ENCODE measurements at regions not wholly inside any gene's neighbourhood (a gene's known extent, or its start where the extent isn't known, plus 50 kb on each side); places are given as distances from the start of the nearest gene placed in this dataset.

DNA sequence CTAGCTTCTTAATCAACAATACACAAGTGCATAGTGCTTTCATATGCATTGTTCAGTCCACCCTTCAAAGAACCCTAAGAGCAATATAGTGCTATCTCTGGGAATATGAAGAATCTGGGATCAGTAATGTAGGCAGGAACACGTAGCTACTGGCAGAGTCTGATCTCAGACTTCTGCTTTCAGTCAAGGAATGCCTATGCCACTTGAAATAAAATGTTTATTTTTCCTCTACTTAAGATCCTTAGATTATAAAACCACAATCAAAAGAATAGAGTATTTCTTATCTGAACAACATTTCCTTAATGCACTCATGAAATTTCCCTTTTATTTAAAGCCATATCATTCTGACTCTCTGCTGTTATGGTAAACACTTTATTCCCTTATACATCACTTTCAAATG is 1407.8 kb upstream of the C9orf72 start:
- Histone ChIP-seq H3K79me2 (ENCODE audit: control insufficient read depth, insufficient read depth, low read length) (no peaks in the 10 kb centered on the region), H3K4me1 (ENCODE audit: control insufficient read depth, extremely low read depth, insufficient read depth, low read length) (no peaks in the 10 kb centered on the region), H3K36me3 (ENCODE audit: control insufficient read depth in 2 of 2, extremely low read depth in 1 of 2, insufficient read depth in 2 of 2, low read length in 2 of 2) (no peaks in the 10 kb centered on the region), H3K9me3 (replicated peaks; ENCODE audit: control insufficient read depth, insufficient read depth, low read length) (no peaks in the 10 kb centered on the region), H3K4me2 (ENCODE audit: insufficient read depth, low read length) (no peak overlapping the region), H3K9ac (replicated peaks; ENCODE audit: extremely low read depth, insufficient read depth, low read length) (no peak overlapping the region), H3K9me1 (replicated peaks; ENCODE audit: control insufficient read depth, extremely low read depth, insufficient read depth, low read length) (no peaks in the 10 kb centered on the region), H3K27ac (ENCODE audit: insufficient read depth, low read depth, low read length) (no peak overlapping the region), H3K4me3 (replicated peaks in 1 of 3; ENCODE audit: insufficient read depth in 1 of 3, low read depth in 1 of 3, low read length in 3 of 3) (no peak overlapping the region), H2AFZ (ENCODE audit: low read depth, low read length) (no peak overlapping the region), H4K20me1 (replicated peaks; ENCODE audit: control insufficient read depth, extremely low read depth, insufficient read depth, low read length) (no peaks in the 10 kb centered on the region), H3K27me3 (ENCODE audit: control insufficient read depth in 2 of 2, insufficient read depth in 2 of 2, low read length in 2 of 2) (no peaks in the 10 kb centered on the region)
- FAIRE-seq = no peak
- no peak for DNase-seq (ENCODE audit: low read depth, low spot score)
- intact Hi-C loops (cut with micrococcal nuclease) (no loop called here), dilution Hi-C loops (cut with MboI; ENCODE audit: extremely low pct_ligation_motif_present, low sequenced_read_pairs) (no loop called here)
- CTCF ChIA-PET = no interaction called here
- BruUV-seq (replicated peaks) = no TSS peak
- TF ChIP-seq, protein P1, sequence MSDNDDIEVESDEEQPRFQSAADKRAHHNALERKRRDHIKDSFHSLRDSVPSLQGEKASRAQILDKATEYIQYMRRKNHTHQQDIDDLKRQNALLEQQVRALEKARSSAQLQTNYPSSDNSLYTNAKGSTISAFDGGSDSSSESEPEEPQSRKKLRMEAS (IDR thresholded peaks at IDR 0.05; ENCODE audit: insufficient read depth, insufficient read length) = no peak
- TF ChIP-seq GATA2 (IDR thresholded peaks at IDR 0.05; ENCODE audit: insufficient read depth, insufficient read length, low read depth, low read length) (no peak), JUN (IDR thresholded peaks at IDR 0.05; ENCODE audit: borderline replicate concordance, insufficient read depth, insufficient read length, low read depth) (no peak), FOS (IDR thresholded peaks at IDR 0.05; ENCODE audit: borderline replicate concordance, insufficient read depth, low read length) (no peak), EZH2 (IDR thresholded peaks at IDR 0.05; ENCODE audit: borderline replicate concordance, low read depth, low read length, severe bottlenecking) (no peak), POLR2AphosphoS5 (IDR thresholded peaks at IDR 0.05; ENCODE audit: insufficient read depth, low read depth, low read length) (no peak), MYC (IDR thresholded peaks at IDR 0.05; ENCODE audit: low read depth, low read length) (no peak), POLR2A (IDR thresholded peaks at IDR 0.05; ENCODE audit: low read depth, low read length) (no peak), CTCF (IDR thresholded peaks at IDR 0.05; ENCODE audit: extremely low read depth in 1 of 2, insufficient read depth in 1 of 2, low read depth in 1 of 2, low read length in 2 of 2) (no peak)
- POLR2A ChIA-PET = no interaction called here
